Esophagus squamous epithelium (tissue), 4 donors: ENCODE measurements at regions not wholly inside any gene's neighbourhood (a gene's known extent, or its start where the extent isn't known, plus 50 kb on each side); places are given as distances from the start of the nearest gene placed in this dataset.

Experiments
- POLR2A ChIP-seq, 4 donors: fragments of 450-650 bp; IDR thresholded peaks; one replicate each; pipeline ENCODE4 v1.6.1; 2017; ENCODE audit warnings: antibody characterized with exemption in 4 of 4, mild to moderate bottlenecking in 4 of 4, moderate library complexity in 3 of 4
- TF ChIP-seq, protein P1 (sequence below), 6 experiments: fragments of 450-650 bp in 4 of 6; fragments of 200-600 bp in 2 of 6; sonication (generic) in 2 of 6; IDR thresholded peaks; one replicate each; pipeline ENCODE4 v1.5.1; 2016 to 2019; ENCODE audit warnings: antibody characterized with exemption in 6 of 6, mild to moderate bottlenecking in 4 of 6, moderate library complexity in 4 of 6

- TF ChIP-seq, protein P1, sequence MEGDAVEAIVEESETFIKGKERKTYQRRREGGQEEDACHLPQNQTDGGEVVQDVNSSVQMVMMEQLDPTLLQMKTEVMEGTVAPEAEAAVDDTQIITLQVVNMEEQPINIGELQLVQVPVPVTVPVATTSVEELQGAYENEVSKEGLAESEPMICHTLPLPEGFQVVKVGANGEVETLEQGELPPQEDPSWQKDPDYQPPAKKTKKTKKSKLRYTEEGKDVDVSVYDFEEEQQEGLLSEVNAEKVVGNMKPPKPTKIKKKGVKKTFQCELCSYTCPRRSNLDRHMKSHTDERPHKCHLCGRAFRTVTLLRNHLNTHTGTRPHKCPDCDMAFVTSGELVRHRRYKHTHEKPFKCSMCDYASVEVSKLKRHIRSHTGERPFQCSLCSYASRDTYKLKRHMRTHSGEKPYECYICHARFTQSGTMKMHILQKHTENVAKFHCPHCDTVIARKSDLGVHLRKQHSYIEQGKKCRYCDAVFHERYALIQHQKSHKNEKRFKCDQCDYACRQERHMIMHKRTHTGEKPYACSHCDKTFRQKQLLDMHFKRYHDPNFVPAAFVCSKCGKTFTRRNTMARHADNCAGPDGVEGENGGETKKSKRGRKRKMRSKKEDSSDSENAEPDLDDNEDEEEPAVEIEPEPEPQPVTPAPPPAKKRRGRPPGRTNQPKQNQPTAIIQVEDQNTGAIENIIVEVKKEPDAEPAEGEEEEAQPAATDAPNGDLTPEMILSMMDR (IDR thresholded peaks at IDR 0.05), result no peak
- no peak for TF ChIP-seq POLR2A (IDR thresholded peaks at IDR 0.05)
Measured at GRCh38 chr10:52446391-52446790, 132.3 kb downstream of the DKK1 start.
